Endothelial cell of umbilical vein (primary cell): ENCODE measurements at regions not wholly inside any gene's neighbourhood (a gene's known extent, or its start where the extent isn't known, plus 50 kb on each side); places are given as distances from the start of the nearest gene placed in this dataset.

Experiments
- BruUV-seq: library from RNA; stranded (reverse); fragments of 400-500 nt; replicated peaks from 2 replicates; lab custom pipeline; 2021; lab: Mats Ljungman, UMichigan
- CTCF ChIA-PET: fragments of 300-600, 350-600 bp; sonication (Branson Sonifier 250); formaldehyde crosslinking; loops from one replicate; lab custom pipeline; 2021; ENCODE audit warnings: antibody characterized with exemption, inconsistent platforms; lab: Charles Lee
- POLR2A ChIA-PET: fragments of 300-600, 350-600 bp; sonication (Branson Sonifier 250); formaldehyde crosslinking; loops from one replicate; lab custom pipeline; 2021; ENCODE audit warnings: antibody characterized with exemption, inconsistent platforms; lab: Charles Lee
- DNase-seq: peaks from one replicate; pipeline ENCODE4 v3.0.0-alpha.2; 2011; ENCODE audit warnings: low read depth, low spot score
- FAIRE-seq: peaks from 2 replicates; lab custom pipeline; 2011; peaks lifted over from hg19 to GRCh38; lab: Jason Lieb, UNC
- H2AFZ ChIP-seq: 2 replicates; pipeline ENCODE4 v1.6.0; 2012; ENCODE audit warnings: low read depth, low read length, control low read depth, inconsistent platforms
- H3K27ac ChIP-seq: 2 replicates; pipeline ENCODE4 v1.5.1; 2011; ENCODE audit warnings: low read depth, mild to moderate bottlenecking, control low read depth, low read length, moderate library complexity; ENCODE audit not compliant: insufficient read depth
- H3K27me3 ChIP-seq, 2 experiments: 2 replicates each; pipeline versions ENCODE4 v1.6.0 to v1.6.1; 2011; ENCODE audit warnings: low read length in 2 of 2, mixed read lengths in 1 of 2; ENCODE audit not compliant: control insufficient read depth in 2 of 2, insufficient read depth in 2 of 2
- H3K36me3 ChIP-seq, 2 experiments: 2 replicates in 1 of 2; 3 replicates in 1 of 2; pipeline ENCODE4 v1.5.1; 2011; ENCODE audit warnings: low read length in 2 of 2, mild to moderate bottlenecking in 1 of 2, moderate library complexity in 1 of 2; ENCODE audit not compliant: control insufficient read depth in 2 of 2, insufficient read depth in 2 of 2; ENCODE audit errors: extremely low read depth in 1 of 2
- H3K4me1 ChIP-seq: 3 replicates; pipeline ENCODE4 v1.5.1; 2011; ENCODE audit warnings: mild to moderate bottlenecking, low read length; ENCODE audit not compliant: control insufficient read depth, insufficient read depth; ENCODE audit errors: extremely low read depth
- H3K4me2 ChIP-seq: 2 replicates; pipeline ENCODE4 v1.6.1; 2011; ENCODE audit warnings: low read length, control low read depth, mixed read lengths; ENCODE audit not compliant: insufficient read depth
- H3K4me3 ChIP-seq, 3 experiments: fragments of 200-600 bp in 1 of 3; sonication (generic), shearing (Covaris generic) in 1 of 3; replicated peaks in 1 of 3; 2 replicates each; pipeline ENCODE4 v1.5.1; 2011 to 2016; ENCODE audit warnings: control low read depth in 3 of 3, low read length in 3 of 3, mild to moderate bottlenecking in 2 of 3, inconsistent platforms in 1 of 3, low read depth in 1 of 3, moderate library complexity in 1 of 3; ENCODE audit not compliant: insufficient read depth in 1 of 3
- H3K79me2 ChIP-seq: 2 replicates; pipeline ENCODE4 v1.6.0; 2012; ENCODE audit warnings: low read length, inconsistent platforms; ENCODE audit not compliant: control insufficient read depth, insufficient read depth
- H3K9ac ChIP-seq: replicated peaks from 2 replicates; pipeline ENCODE3; 2011; ENCODE audit warnings: low read length, control low read depth; ENCODE audit not compliant: insufficient read depth; ENCODE audit errors: extremely low read depth
- H3K9me1 ChIP-seq: replicated peaks from 3 replicates; pipeline ENCODE4 v1.6.0; 2011; ENCODE audit warnings: mild to moderate bottlenecking, low read length; ENCODE audit not compliant: control insufficient read depth, insufficient read depth; ENCODE audit errors: extremely low read depth
- H3K9me3 ChIP-seq: replicated peaks from 2 replicates; pipeline ENCODE4 v1.5.1; 2012; ENCODE audit warnings: low read length, inconsistent platforms; ENCODE audit not compliant: control insufficient read depth, insufficient read depth
- H4K20me1 ChIP-seq: replicated peaks from 2 replicates; pipeline ENCODE3; 2011; ENCODE audit warnings: mild to moderate bottlenecking, low read length; ENCODE audit not compliant: control insufficient read depth, insufficient read depth; ENCODE audit errors: extremely low read depth
- CTCF ChIP-seq, 2 donors: IDR thresholded peaks; 1 replicate in 1 of 2; 2 replicates in 1 of 2; pipeline ENCODE4 v1.5.1; 2011; ENCODE audit warnings: low read length in 2 of 2, mild to moderate bottlenecking in 2 of 2, moderate library complexity in 2 of 2, control low read depth in 1 of 2, inconsistent platforms in 1 of 2, low read depth in 1 of 2; ENCODE audit not compliant: insufficient read depth in 1 of 2; ENCODE audit errors: extremely low read depth in 1 of 2
- EZH2 ChIP-seq: IDR thresholded peaks from 2 replicates; pipeline ENCODE4 v1.6.1; 2012; ENCODE audit warnings: borderline replicate concordance, low read depth, mild to moderate bottlenecking, moderate library complexity, low read length, inconsistent platforms; ENCODE audit not compliant: severe bottlenecking
- FOS ChIP-seq: IDR thresholded peaks from 2 replicates; pipeline ENCODE4 v1.6.1; 2011; ENCODE audit warnings: mild to moderate bottlenecking, low read length, moderate library complexity, borderline replicate concordance; ENCODE audit not compliant: insufficient read depth
- GATA2 ChIP-seq: IDR thresholded peaks from 2 replicates; pipeline ENCODE4 v1.7.0; 2011; ENCODE audit warnings: low read depth, mild to moderate bottlenecking, moderate library complexity, mixed read lengths, low read length; ENCODE audit not compliant: insufficient read length, insufficient read depth
- JUN ChIP-seq: IDR thresholded peaks from 2 replicates; pipeline ENCODE4 v1.6.1; 2011; ENCODE audit warnings: borderline replicate concordance, low read depth; ENCODE audit not compliant: insufficient read length, insufficient read depth
- MAX ChIP-seq: IDR thresholded peaks from 2 replicates; pipeline ENCODE4 v1.6.1; 2011; ENCODE audit not compliant: insufficient read depth, insufficient read length
- MYC ChIP-seq: IDR thresholded peaks from one replicate; pipeline ENCODE4 v1.6.1; 2011; ENCODE audit warnings: mild to moderate bottlenecking, low read depth, low read length
- POLR2A ChIP-seq: IDR thresholded peaks from 2 replicates; pipeline ENCODE4 v1.6.1; 2012; ENCODE audit warnings: low read depth, mild to moderate bottlenecking, control low read depth, low read length
- POLR2AphosphoS5 ChIP-seq: IDR thresholded peaks from 2 replicates; pipeline ENCODE4 v1.6.1; 2012; ENCODE audit warnings: low read depth, mild to moderate bottlenecking, control low read depth, low read length, moderate library complexity; ENCODE audit not compliant: insufficient read depth
- dilution Hi-C: fragments of 300-500 bp; cut with MboI; formaldehyde crosslinking; loops from one replicate; pipeline ENCODE4 v1.15.0; 2019; ENCODE audit warnings: low sequenced_read_pairs; ENCODE audit not compliant: extremely low pct_ligation_motif_present
- intact Hi-C: fragments of 100-400 bp; cut with micrococcal nuclease; formaldehyde crosslinking; loops from one replicate; pipeline ENCODE4 v1.10.0; 2022

GRCh38 chr2:8406271-8406670 lies 275.6 kb upstream of the ID2 start:
- H3K79me2 ChIP-seq = no peaks in the 10 kb centered on the region
- dilution Hi-C loops (no loop called here), intact Hi-C loops (no loop called here)
- no peaks in the 10 kb centered on the region for H3K36me3 ChIP-seq
- no TSS peak for BruUV-seq
- POLR2A ChIA-PET = no interaction called here
- FAIRE-seq = no peak
- no peak overlapping the region for H3K9ac ChIP-seq
- peaks cover 2% of the 10 kb centered on the region for H3K9me3 ChIP-seq
- no peaks in the 10 kb centered on the region for H3K4me1 ChIP-seq
- TF ChIP-seq MYC (no peak), JUN (no peak), POLR2A (no peak), GATA2 (no peak), FOS (no peak)
- H3K4me2 ChIP-seq = no peak overlapping the region
- CTCF ChIA-PET = no interaction called here
- no peak overlapping the region for H3K27ac ChIP-seq
- no peaks in the 10 kb centered on the region for H3K9me1 ChIP-seq
- H4K20me1 ChIP-seq = no peaks in the 10 kb centered on the region
- no peak overlapping the region for H3K4me3 ChIP-seq
- DNase-seq = no peak
- no peaks in the 10 kb centered on the region for H3K27me3 ChIP-seq
- no peak overlapping the region for H2AFZ ChIP-seq

GRCh38 chr2:8407332-8407731 lies 274.5 kb upstream of the ID2 start:
- no peaks in the 10 kb centered on the region for H3K9me1 ChIP-seq
- H3K79me2 ChIP-seq = no peaks in the 10 kb centered on the region
- no peak overlapping the region for H3K4me3 ChIP-seq
- no peak overlapping the region for H2AFZ ChIP-seq
- dilution Hi-C loops = no loop called here
- intact Hi-C loops = no loop called here
- no TSS peak for BruUV-seq
- no peak overlapping the region for H3K27ac ChIP-seq
- no peaks in the 10 kb centered on the region for H3K36me3 ChIP-seq
- H3K9me3 ChIP-seq = peaks cover 2% of the 10 kb centered on the region
- TF ChIP-seq EZH2 (no peak), GATA2 (no peak), FOS (no peak), CTCF (IDR thresholded peaks at IDR 0.05; ENCODE audit: extremely low read depth in 1 of 2, insufficient read depth in 1 of 2, low read depth in 1 of 2, low read length in 2 of 2) (no peak), POLR2AphosphoS5 (no peak), POLR2A (no peak), MYC (no peak), MAX (no peak), JUN (no peak)
- no peak overlapping the region for H3K4me2 ChIP-seq
- DNase-seq (no peak), FAIRE-seq (no peak)
- H3K9ac ChIP-seq = no peak overlapping the region
- ChIA-PET CTCF (no interaction called here), POLR2A (no interaction called here)
- no peaks in the 10 kb centered on the region for H4K20me1 ChIP-seq
- H3K27me3 ChIP-seq = no peaks in the 10 kb centered on the region
- no peaks in the 10 kb centered on the region for H3K4me1 ChIP-seq
